BLaER1 (cell line): ENCODE measurements at regions not wholly inside any gene's neighbourhood (a gene's known extent, or its start where the extent isn't known, plus 50 kb on each side); places are given as distances from the start of the nearest gene placed in this dataset.
"Not testable (repeated sequence)": the region's sequence is repeated elsewhere in the genome, so short reads cannot be mapped to it uniquely, and the experiment has no call there.

ENCODE experiments used
- H3K27ac ChIP-seq: shearing (Covaris generic); formaldehyde crosslinking; 2 replicates; pipeline ENCODE4 v1.8.1; 2022
- H3K27me3 ChIP-seq: shearing (Covaris generic); formaldehyde crosslinking; 2 replicates; pipeline ENCODE4 v1.8.1; 2022
- H3K36me3 ChIP-seq: shearing (Covaris generic); formaldehyde crosslinking; 2 replicates; pipeline ENCODE4 v1.8.1; 2022
- H3K4me1 ChIP-seq: shearing (Covaris generic); formaldehyde crosslinking; 2 replicates; pipeline ENCODE4 v1.8.1; 2022
- H3K4me2 ChIP-seq: shearing (Covaris generic); formaldehyde crosslinking; 2 replicates; pipeline ENCODE4 v1.8.1; 2022
- H3K4me3 ChIP-seq: shearing (Covaris generic); formaldehyde crosslinking; 2 replicates; pipeline ENCODE4 v1.8.1; 2022
- H3K9ac ChIP-seq: shearing (Covaris generic); formaldehyde crosslinking; 2 replicates; pipeline ENCODE4 v1.8.1; 2022
- H3K9me3 ChIP-seq: shearing (Covaris generic); formaldehyde crosslinking; 2 replicates; pipeline ENCODE4 v1.8.1; 2022
- H4K20me1 ChIP-seq: shearing (Covaris generic); formaldehyde crosslinking; 2 replicates; pipeline ENCODE4 v1.8.1; 2022
- Cebpa-rat ChIP-seq: shearing (Covaris generic); IDR thresholded peaks from 2 replicates; pipeline ENCODE4 v1.8.1; 2022

GRCh38 chr2:123563515-123563914 lies 461.6 kb upstream of the CNTNAP5 start:
- Histone ChIP-seq H4K20me1 (no peaks in the 10 kb centered on the region), H3K9ac (no peak overlapping the region), H3K27me3 (no peaks in the 10 kb centered on the region), H3K4me2 (no peak overlapping the region), H3K9me3 (no peaks in the 10 kb centered on the region), H3K4me1 (no peaks in the 10 kb centered on the region), H3K36me3 (no peaks in the 10 kb centered on the region), H3K27ac (no peak overlapping the region), H3K4me3 (no peak overlapping the region)
- no peak for TF ChIP-seq Cebpa-rat

- H3K4me1 ChIP-seq, result no peaks in the 10 kb centered on the region
- no peak for TF ChIP-seq Cebpa-rat
- no peaks in the 10 kb centered on the region for H3K36me3 ChIP-seq
- H3K4me3 ChIP-seq, result no peak overlapping the region
- H3K9me3 ChIP-seq, result no peaks in the 10 kb centered on the region
- H4K20me1 ChIP-seq, result no peaks in the 10 kb centered on the region
- no peaks in the 10 kb centered on the region for H3K27me3 ChIP-seq
- no peak overlapping the region for H3K27ac ChIP-seq
- no peak overlapping the region for H3K4me2 ChIP-seq
- no peak overlapping the region for H3K9ac ChIP-seq
Observed at GRCh38 chr2:123566291-123566946, 458.7 kb upstream of the CNTNAP5 start.

DNA sequence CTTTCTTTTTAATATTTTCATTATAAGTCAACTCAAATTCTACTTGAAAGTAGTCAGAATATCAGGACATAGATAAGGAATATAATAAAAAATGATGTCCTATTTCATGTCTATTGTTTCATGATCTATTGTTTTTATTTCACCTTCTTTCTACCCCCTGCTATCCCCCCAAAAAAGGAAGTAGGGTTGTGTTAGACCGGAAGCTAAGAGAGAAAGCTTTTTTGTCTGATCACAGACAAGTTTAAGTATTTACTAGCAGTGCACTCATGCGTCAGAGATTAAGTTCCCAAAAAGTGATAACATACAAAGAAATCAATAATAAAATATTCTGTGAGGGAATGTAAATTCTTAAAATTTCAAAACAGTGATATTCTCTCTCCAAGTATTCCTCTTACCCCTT lies 447.1 kb upstream of the CNTNAP5 start:
- H4K20me1 ChIP-seq, result no peaks in the 10 kb centered on the region
- H3K4me1 ChIP-seq, result peaks cover 6% of the 10 kb centered on the region; the same call in 1 of the 2 replicates
- no peaks in the 10 kb centered on the region for H3K27me3 ChIP-seq
- no peak overlapping the region for H3K4me3 ChIP-seq
- H3K27ac ChIP-seq, result no peak overlapping the region
- TF ChIP-seq Cebpa-rat, result no peak
- no peak overlapping the region for H3K4me2 ChIP-seq
- no peaks in the 10 kb centered on the region for H3K36me3 ChIP-seq
- H3K9ac ChIP-seq, result no peak overlapping the region
- no peaks in the 10 kb centered on the region for H3K9me3 ChIP-seq

DNA sequence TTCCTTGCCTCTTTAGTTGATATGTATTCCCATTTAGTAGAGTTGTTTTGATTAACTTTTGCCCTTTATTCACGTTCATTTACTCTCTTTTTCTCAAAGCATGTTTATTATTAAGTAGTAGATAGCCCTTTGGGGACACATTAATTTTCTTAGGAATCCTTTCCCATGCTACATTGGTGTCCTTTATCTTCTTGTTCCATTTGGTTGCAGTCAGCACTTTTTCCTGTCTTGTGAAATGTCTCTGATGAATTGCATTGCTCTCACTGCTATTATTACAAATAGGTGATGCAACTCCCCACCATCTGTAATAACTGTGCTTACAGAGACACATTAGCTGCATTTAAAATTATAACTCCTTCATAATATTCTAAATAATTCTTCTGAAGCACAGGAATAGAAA lies 428.5 kb upstream of the CNTNAP5 start:
- H3K4me2 ChIP-seq, result no peak overlapping the region
- H3K9me3 ChIP-seq, result peaks cover 10% of the 10 kb centered on the region
- H3K36me3 ChIP-seq, result no peaks in the 10 kb centered on the region
- H3K27ac ChIP-seq, result no peak overlapping the region
- H3K9ac ChIP-seq, result no peak overlapping the region
- H3K27me3 ChIP-seq, result no peaks in the 10 kb centered on the region
- no peaks in the 10 kb centered on the region for H3K4me1 ChIP-seq
- H4K20me1 ChIP-seq, result no peaks in the 10 kb centered on the region
- no peak for TF ChIP-seq Cebpa-rat
- no peak overlapping the region for H3K4me3 ChIP-seq

DNA sequence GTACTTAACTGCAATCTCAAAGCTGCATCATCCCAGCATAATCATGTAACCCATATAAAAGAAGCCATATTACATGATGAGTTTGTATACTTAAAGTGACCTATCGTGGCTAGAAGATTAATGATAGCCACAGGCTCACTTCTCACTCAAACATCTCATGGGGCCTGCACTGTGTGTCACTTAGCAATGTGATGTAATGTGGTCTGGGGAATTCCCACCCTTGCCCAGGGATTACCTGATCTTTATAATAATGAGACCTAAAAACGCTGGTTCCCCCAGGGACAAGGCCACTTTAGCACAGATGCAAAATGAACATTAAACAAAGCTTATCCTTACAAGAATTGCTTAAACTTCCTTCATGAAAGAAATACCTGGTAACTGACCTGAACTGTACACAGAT lies 427.1 kb upstream of the CNTNAP5 start:
- Histone ChIP-seq H3K9ac (no peak overlapping the region), H3K27me3 (no peaks in the 10 kb centered on the region), H3K9me3 (no peaks in the 10 kb centered on the region), H3K4me3 (no peak overlapping the region), H3K36me3 (no peaks in the 10 kb centered on the region), H3K4me2 (no peak overlapping the region), H3K4me1 (no peaks in the 10 kb centered on the region), H4K20me1 (no peaks in the 10 kb centered on the region), H3K27ac (no peak overlapping the region)
- no peak for TF ChIP-seq Cebpa-rat

DNA sequence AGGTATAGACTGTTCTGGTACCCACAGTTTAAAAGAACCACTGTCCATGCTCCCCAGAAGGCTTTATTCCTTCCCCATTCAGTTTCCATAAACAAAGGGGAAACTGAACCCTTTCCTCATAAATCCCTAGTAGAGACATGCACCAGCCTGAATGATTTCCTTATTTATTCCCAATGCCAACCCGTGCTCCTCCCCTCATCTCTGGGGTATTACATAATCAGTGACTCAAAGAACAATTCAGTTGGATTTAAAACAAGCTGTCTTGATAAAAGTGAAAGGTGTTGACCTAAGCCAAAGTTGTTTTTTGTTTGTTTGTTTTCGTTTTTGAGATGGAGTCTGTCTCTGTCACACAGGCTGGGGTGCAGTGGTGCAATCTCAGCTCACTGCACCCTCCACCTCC lies 418.5 kb upstream of the CNTNAP5 start:
- H3K27ac ChIP-seq, result no peak overlapping the region
- H3K27me3 ChIP-seq, result no peaks in the 10 kb centered on the region
- no peaks in the 10 kb centered on the region for H4K20me1 ChIP-seq
- no peaks in the 10 kb centered on the region for H3K4me1 ChIP-seq
- no peak overlapping the region for H3K4me3 ChIP-seq
- TF ChIP-seq Cebpa-rat, result no peak
- H3K9ac ChIP-seq, result no peak overlapping the region
- no peaks in the 10 kb centered on the region for H3K9me3 ChIP-seq
- no peak overlapping the region for H3K4me2 ChIP-seq
- no peaks in the 10 kb centered on the region for H3K36me3 ChIP-seq

GRCh38 chr2:123609077-123609476 lies 416.0 kb upstream of the CNTNAP5 start:
- H3K27ac ChIP-seq, result no peak overlapping the region
- no peaks in the 10 kb centered on the region for H3K36me3 ChIP-seq
- H3K9me3 ChIP-seq, result 0 out of 2 replicates have a peak, but pooled peaks cover 3% of the 10 kb centered on the region
- H3K27me3 ChIP-seq, result no peaks in the 10 kb centered on the region
- H4K20me1 ChIP-seq, result no peaks in the 10 kb centered on the region
- no peak overlapping the region for H3K4me2 ChIP-seq
- no peak for TF ChIP-seq Cebpa-rat
- H3K9ac ChIP-seq, result no peak overlapping the region
- H3K4me1 ChIP-seq, result no peaks in the 10 kb centered on the region
- no peak overlapping the region for H3K4me3 ChIP-seq

DNA sequence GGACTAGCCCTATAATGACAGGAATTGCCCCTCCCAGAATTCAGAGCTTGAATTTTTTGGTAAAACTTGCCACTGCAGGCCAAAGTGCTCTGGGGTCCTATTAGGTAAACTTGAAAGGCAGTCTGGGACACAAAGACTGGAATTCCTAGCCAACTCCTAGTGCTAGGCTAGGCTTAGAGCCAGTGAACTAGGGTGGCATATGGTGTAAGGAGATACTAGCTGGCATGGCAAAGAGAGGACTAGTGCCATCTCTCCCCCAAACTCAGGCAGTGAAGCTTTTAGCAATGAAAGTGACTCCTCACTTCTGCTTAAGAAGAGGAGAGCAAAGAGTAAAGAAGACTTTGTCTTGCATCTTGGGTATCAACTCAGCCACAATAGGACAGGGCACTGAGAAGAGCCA lies 410.5 kb upstream of the CNTNAP5 start:
- Histone ChIP-seq H3K36me3 (no peaks in the 10 kb centered on the region), H3K27ac (no peak overlapping the region), H3K9ac (no peak overlapping the region), H4K20me1 (no peaks in the 10 kb centered on the region), H3K9me3 (0 out of 2 replicates have a peak, but pooled peaks cover 3% of the 10 kb centered on the region), H3K4me3 (no peak overlapping the region), H3K4me2 (no peak overlapping the region), H3K4me1 (no peaks in the 10 kb centered on the region), H3K27me3 (no peaks in the 10 kb centered on the region)
- TF ChIP-seq Cebpa-rat, result no peak

DNA sequence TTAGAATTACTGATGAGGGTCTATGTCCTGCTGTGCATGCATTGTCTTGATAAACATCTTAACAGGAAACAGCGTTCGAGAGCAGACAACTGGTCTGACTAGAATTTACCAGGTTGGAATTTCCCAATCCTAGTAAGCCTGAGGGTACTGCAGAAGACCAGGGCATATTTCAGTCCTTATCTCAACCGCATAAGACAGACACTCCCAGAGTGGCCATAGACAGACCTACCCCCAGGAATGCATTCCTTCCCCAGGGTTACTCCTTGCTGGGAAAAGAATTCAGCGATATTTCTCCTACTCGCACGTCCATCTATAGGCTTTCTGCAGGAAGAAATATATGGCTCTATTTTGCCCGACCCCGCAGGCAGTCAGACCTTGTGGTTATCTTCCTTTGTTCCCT lies 406.4 kb upstream of the CNTNAP5 start:
- H3K27me3 ChIP-seq, H3K4me1 ChIP-seq, H3K9me3 ChIP-seq, H3K4me3 ChIP-seq, H3K4me2 ChIP-seq, H4K20me1 ChIP-seq, H3K36me3 ChIP-seq, H3K27ac ChIP-seq, H3K9ac ChIP-seq: not testable (repeated sequence)

GRCh38 chr2:123624816-123625215 lies 400.3 kb upstream of the CNTNAP5 start:
- Histone ChIP-seq H3K9me3 (no peaks in the 10 kb centered on the region), H3K4me3 (no peak overlapping the region), H3K9ac (no peak overlapping the region), H3K27ac (no peak overlapping the region), H3K4me1 (no peaks in the 10 kb centered on the region), H3K4me2 (no peak overlapping the region), H3K36me3 (no peaks in the 10 kb centered on the region), H3K27me3 (no peaks in the 10 kb centered on the region), H4K20me1 (no peaks in the 10 kb centered on the region)
- no peak for TF ChIP-seq Cebpa-rat

GRCh38 chr2:123636232-123636631 lies 388.9 kb upstream of the CNTNAP5 start:
- H3K27ac ChIP-seq, result no peak overlapping the region
- H3K36me3 ChIP-seq, result no peaks in the 10 kb centered on the region
- no peak overlapping the region for H3K4me2 ChIP-seq
- H3K4me3 ChIP-seq, result no peak overlapping the region
- no peak for TF ChIP-seq Cebpa-rat
- no peaks in the 10 kb centered on the region for H3K9me3 ChIP-seq
- no peaks in the 10 kb centered on the region for H3K4me1 ChIP-seq
- H3K27me3 ChIP-seq, result no peaks in the 10 kb centered on the region
- no peaks in the 10 kb centered on the region for H4K20me1 ChIP-seq
- H3K9ac ChIP-seq, result no peak overlapping the region
